ENCODE measurements at regions not wholly inside any gene's neighbourhood (a gene's known extent, or its start where the extent isn't known, plus 50 kb on each side); places are given as distances from the start of the nearest gene placed in this dataset.
"Not testable (repeated sequence)": the region's sequence is repeated elsewhere in the genome, so short reads cannot be mapped to it uniquely, and the experiment has no call there.

- not testable (repeated sequence) for H3K27ac ChIP-seq; H3K36me3 ChIP-seq; H3K9me3 ChIP-seq (ENCODE audit: low read depth); H3K4me3 ChIP-seq; H3K4me1 ChIP-seq (ENCODE audit: low read depth); H3K27me3 ChIP-seq
- DNase-seq (ENCODE audit: low read depth in 1 of 2, low spot score in 1 of 2): peak in 1 of 2 donors; percentile 61
These were observed 457.1 kb downstream of the TGIF2LY start for GRCh38 chrY:4035801-4036511.

Data from cardiac muscle cell (in vitro differentiated cells and primary cell).